M059J (cell line): ENCODE measurements at regions not wholly inside any gene's neighbourhood (a gene's known extent, or its start where the extent isn't known, plus 50 kb on each side); places are given as distances from the start of the nearest gene placed in this dataset.

ENCODE experiments used
- DNase-seq: peaks from one replicate; pipeline ENCODE4 v3.0.0-alpha.2; 2012; ENCODE audit warnings: low read depth

GRCh38 chr18:5640939-5641338 is 97.1 kb upstream of the EPB41L3 start:
- DNase-seq, result no peak

GRCh38 chr18:5639131-5639530 is 95.3 kb upstream of the EPB41L3 start:
- DNase-seq, result no peak

- no peak for DNase-seq
Observed at GRCh38 chr18:5632041-5632440, 88.2 kb upstream of the EPB41L3 start.

GRCh38 chr18:5630900-5631413 is 87.2 kb upstream of the EPB41L3 start:
- no peak for DNase-seq

- peak; percentile 36 for DNase-seq
Observed at GRCh38 chr18:5630057-5630899, 86.5 kb upstream of the EPB41L3 start.

- DNase-seq, result peak; percentile 15
Observed at GRCh38 chr18:5628512-5629255, 84.9 kb upstream of the EPB41L3 start.

- no peak for DNase-seq
Observed at GRCh38 chr18:5627776-5628511, 84.1 kb upstream of the EPB41L3 start.

- no peak for DNase-seq
Observed at GRCh38 chr18:5626130-5626880, 82.5 kb upstream of the EPB41L3 start.

GRCh38 chr18:5625076-5625475 is 81.3 kb upstream of the EPB41L3 start:
- DNase-seq, result no peak

- no peak for DNase-seq
Observed at GRCh38 chr18:5622905-5623304, 79.1 kb upstream of the EPB41L3 start.

GRCh38 chr18:5620289-5620688 is 76.5 kb upstream of the EPB41L3 start:
- DNase-seq, result no peak

GRCh38 chr18:5619376-5619775 is 75.6 kb upstream of the EPB41L3 start:
- no peak for DNase-seq

- DNase-seq, result no peak
Observed at GRCh38 chr18:5618047-5618688, 74.4 kb upstream of the EPB41L3 start.

- no peak for DNase-seq
Observed at GRCh38 chr18:5611221-5611620, 67.4 kb upstream of the EPB41L3 start.

- no peak for DNase-seq
Observed at GRCh38 chr18:5608846-5609245, 65.0 kb upstream of the EPB41L3 start.

- DNase-seq, result no peak
Observed at GRCh38 chr18:5606951-5607350, 63.2 kb upstream of the EPB41L3 start.

GRCh38 chr18:5604778-5605177 is 61.0 kb upstream of the EPB41L3 start:
- DNase-seq, result no peak

- DNase-seq, result no peak
Observed at GRCh38 chr18:5603153-5603552, 59.4 kb upstream of the EPB41L3 start.

- no peak for DNase-seq
Observed at GRCh38 chr18:5601188-5601624, 57.4 kb upstream of the EPB41L3 start.

GRCh38 chr18:5600378-5601071 is 56.7 kb upstream of the EPB41L3 start:
- DNase-seq, result peak; percentile 10
